ENCODE measurements at regions not wholly inside any gene's neighbourhood (a gene's known extent, or its start where the extent isn't known, plus 50 kb on each side); places are given as distances from the start of the nearest gene placed in this dataset.

DNA sequence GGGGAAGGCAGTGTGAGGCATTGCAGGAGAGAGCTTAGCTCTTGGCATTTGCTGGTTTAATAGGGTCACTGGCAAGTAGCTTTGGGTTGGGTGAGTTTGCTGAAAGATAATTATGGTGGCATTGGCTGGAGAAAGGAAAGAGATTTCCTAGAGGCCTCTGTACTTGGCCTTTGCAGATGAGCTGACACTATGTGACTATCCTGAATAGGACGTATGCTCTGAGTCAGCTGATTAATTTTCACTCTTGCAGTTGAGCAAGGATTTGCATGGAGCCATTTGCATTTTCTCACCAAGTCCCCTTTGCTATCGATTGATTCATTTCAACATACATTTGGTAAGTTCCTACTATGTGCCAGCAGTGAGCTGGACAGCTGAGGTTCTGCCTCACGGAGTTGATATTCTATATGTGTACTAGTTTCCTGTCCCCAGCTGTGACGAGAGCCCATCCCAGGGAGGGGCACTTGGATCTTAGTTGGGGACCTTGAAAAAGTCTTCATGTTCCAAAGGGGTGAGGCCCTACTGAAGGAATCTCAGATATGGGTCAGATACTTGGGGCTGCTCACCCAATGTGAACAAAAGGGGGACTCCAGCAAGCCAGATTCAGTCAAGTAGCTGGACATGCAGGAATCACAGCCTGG lies 245.7 kb downstream of the LOXHD1 start:
- TF ChIP-seq, protein P1, sequence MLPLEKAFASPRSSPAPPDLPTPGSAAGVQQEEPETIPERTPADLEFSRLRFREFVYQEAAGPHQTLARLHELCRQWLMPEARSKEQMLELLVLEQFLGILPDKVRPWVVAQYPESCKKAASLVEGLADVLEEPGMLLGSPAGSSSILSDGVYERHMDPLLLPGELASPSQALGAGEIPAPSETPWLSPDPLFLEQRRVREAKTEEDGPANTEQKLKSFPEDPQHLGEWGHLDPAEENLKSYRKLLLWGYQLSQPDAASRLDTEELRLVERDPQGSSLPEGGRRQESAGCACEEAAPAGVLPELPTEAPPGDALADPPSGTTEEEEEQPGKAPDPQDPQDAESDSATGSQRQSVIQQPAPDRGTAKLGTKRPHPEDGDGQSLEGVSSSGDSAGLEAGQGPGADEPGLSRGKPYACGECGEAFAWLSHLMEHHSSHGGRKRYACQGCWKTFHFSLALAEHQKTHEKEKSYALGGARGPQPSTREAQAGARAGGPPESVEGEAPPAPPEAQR (tag by site-specific recombination; IDR thresholded peaks at IDR 0.05) = no peak
- no peak for TF ChIP-seq ZBTB21 (tag by site-specific recombination; IDR thresholded peaks at IDR 0.05)
- no peak for TF ChIP-seq ZNF132 (tag by site-specific recombination; IDR thresholded peaks at IDR 0.05; ENCODE audit: borderline replicate concordance)
- TF ChIP-seq CTCF (tag by site-specific recombination; IDR thresholded peaks at IDR 0.05) = no peak
- TF ChIP-seq, protein P2, sequence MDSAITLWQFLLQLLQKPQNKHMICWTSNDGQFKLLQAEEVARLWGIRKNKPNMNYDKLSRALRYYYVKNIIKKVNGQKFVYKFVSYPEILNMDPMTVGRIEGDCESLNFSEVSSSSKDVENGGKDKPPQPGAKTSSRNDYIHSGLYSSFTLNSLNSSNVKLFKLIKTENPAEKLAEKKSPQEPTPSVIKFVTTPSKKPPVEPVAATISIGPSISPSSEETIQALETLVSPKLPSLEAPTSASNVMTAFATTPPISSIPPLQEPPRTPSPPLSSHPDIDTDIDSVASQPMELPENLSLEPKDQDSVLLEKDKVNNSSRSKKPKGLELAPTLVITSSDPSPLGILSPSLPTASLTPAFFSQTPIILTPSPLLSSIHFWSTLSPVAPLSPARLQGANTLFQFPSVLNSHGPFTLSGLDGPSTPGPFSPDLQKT (IDR thresholded peaks at IDR 0.05; ENCODE audit: borderline replicate concordance, low read depth, low read length) = no peak
- TF ChIP-seq ZNF707 (tag by site-specific recombination; IDR thresholded peaks at IDR 0.05) = no peak
- TF ChIP-seq ZNF549 (tag by site-specific recombination; IDR thresholded peaks at IDR 0.05) = no peak
